Brain pericyte (primary cell): ENCODE measurements at regions not wholly inside any gene's neighbourhood (a gene's known extent, or its start where the extent isn't known, plus 50 kb on each side); places are given as distances from the start of the nearest gene placed in this dataset.
"Not testable (repeated sequence)": the region's sequence is repeated elsewhere in the genome, so short reads cannot be mapped to it uniquely, and the experiment has no call there.

ENCODE experiments used
- DNase-seq: peaks from one replicate; pipeline ENCODE4 v3.0.0-alpha.2; 2012; ENCODE audit warnings: low read depth, low spot score

DNA sequence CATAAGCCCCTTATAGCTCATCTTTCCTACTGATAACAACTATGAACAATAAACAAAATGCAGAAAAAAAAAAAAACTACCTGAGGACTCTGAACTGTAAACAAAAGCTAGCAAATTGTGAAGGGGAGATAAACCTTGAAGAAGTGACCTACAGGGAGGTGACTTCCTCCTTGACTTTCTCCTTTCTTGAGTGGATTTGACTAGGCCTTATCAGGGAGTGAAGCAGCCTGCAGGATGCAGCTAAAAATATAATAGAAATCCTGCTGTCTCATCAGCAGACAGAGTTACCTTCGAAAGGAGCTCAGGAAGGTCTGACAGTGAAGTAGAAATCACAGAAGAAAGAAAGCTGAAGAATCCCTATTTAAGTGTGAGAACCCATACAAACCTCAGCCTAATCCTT lies 322.0 kb upstream of the HTR1E start:
- DNase-seq = no peak

DNA sequence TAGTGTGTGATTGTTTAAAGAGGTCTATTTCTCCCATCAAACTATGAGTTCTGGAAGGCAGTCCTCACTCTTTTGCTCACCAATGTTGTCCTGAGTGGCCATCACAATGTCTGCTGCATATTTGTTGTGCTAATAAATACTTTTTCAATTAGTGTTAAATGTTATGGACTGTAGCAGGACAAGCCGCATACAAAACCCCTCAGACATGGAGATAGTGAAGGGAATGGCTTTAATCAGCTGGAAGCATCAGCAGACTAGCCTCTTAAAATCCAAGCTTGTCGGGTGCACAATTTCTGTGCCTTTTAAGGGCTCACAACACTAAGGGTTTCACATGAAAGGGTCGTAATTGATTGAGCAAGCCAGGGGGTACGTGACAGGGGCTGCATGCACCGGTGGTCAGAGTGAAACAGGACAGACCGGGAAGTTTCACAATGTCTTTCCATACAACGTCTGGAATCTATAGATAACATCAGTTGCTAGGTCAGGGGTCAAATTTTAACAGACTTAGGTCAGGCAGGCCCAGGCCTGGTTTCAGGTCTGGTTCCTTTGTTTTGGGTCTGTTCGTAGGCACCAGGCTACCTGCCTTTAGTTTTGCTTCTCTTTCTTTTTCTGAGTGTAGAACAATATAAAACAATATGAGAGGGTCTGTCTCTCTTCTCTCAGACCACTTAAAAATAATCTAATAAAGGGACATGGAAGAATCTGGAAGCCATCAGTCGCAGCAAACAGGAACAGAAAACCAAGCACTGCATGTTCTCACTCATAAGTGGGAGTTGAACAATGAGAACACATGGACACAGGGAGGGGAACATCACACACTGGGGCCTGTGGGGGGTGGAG lies 327.6 kb upstream of the HTR1E start:
- DNase-seq = no peak

DNA sequence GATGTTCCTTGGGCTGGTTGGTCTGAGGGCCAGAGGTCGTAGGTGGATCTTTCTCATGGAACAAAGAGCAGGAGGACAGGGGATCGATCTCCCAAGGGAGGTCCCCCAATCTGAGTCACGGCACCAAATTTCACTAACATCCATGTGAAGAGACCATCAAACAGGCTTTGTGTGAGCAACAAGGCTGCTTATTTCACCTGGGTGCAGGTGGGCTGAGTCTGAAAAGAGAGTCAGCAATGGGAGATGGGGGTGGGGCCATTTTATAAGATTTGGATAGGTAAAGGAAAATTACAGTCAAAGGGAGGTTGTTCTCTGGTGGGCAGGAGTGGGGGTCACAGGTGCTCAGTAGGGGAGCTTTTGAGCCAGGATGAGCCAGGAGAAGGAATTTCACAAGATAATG lies 334.0 kb upstream of the HTR1E start:
- not testable (repeated sequence) for DNase-seq

DNA sequence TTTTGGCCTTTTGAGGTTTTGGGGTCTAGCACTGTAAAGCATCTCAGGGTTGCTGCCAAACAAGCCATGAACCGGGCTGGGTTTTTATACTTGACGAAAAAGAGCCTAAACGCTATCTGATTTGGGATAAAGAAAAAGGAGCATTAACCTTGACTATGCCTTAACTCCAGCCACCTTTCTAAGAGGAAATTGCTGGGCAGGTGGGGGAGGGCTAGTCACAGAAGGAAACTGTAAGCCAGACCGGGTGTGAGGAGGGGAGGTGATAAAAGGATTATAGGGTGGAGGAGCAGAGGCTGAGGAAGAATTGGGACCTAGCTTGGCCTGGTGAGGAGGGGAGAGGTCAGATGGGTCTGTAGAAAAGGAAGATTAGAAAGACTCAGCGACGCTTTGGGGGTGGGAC lies 335.2 kb upstream of the HTR1E start:
- DNase-seq = not testable (repeated sequence)

DNA sequence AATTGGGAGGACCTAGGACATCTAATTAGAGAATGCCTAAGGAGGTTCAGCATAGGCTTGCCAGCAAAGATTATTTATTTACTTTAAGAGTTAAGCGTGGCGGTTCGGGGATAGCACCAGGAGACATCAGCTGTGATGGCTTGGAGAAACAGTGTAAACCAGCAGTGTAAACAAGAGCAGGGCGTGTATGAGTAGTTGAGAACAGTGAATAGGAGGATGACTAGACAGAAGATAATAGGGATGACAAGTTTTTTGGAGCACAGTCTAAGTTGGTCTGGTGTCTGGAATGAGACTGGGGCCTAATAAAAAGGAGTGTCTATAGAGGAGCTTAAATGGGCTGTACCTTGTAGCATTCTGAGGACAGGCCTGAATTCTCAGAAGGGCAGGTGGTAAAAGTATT lies 338.4 kb upstream of the HTR1E start:
- not testable (repeated sequence) for DNase-seq

DNA sequence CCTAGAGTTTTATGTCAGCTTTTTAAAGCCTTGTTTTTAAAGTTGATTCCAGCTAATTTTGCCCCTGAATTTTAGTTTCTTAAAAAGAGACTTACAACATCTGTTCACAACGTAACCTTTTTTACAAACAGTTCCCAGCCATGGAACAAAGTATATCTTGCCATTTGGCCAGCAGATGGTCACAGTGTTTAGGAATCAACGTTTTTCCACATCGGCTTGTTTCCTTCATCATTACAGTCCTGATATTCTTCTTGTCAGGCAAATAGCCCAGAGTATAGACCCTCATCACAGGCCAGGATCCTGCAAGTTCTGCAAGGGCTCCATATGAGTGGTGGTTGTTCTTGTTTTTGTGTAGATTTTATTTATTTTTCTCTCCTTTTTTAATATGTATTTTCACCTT lies 341.7 kb upstream of the HTR1E start:
- DNase-seq = no peak

DNA sequence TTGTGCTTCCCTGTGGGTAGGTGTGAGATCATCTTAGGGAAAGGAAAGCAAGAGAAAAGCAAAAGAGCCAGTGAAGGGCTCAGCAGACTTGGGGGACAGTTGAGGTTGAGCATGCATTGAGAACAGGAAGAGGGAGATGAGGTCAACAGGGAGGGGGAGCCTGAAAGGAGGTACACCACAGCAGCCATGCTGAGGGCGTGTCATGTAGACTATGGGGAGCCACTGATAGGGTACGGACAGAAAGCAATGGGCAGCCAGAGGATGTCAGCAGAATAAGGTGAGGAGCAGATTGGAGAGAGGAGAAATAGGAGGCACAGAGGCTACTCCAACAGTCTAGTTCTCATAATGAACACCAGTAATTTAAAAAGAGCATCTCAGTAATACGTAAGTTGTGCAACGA lies 351.1 kb upstream of the HTR1E start:
- no peak for DNase-seq

DNA sequence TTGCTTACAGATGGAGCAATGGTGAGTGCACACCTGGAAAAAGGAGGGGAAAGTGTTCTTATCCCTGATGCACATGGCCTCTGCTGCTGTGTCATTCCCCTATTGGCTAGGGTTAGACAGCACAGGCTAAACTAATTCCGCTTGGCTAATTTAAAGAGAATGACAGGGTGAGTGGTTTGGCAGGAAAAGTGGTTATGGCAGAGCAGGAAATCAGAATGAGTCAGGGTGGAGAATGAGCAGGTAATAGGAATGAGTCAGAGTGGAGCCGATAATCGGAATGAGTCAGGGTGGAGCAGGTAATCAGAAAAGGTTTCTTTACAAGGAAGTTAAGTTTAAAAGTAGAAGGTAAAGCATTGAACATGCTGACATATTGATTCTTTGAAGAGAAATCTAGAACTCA lies 355.5 kb upstream of the HTR1E start:
- DNase-seq = no peak

DNA sequence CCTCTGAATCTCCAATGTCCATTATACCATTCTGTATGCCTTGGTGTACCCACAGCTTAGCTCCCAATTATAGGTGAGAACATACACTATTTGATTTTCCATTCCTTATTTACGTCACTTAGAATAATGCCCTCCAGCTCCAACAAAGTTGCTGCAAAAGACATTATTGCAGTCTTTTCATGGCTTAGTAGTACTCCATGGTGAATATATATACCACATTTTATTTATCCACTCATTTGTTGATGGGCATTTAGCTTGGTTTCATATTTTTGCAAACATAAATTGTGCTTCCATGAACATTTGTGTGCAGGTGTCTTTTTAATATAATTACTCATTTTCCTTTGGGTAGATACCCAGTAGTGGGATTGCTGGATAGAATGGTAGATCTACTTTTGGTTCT lies 374.1 kb upstream of the HTR1E start:
- no peak for DNase-seq

DNA sequence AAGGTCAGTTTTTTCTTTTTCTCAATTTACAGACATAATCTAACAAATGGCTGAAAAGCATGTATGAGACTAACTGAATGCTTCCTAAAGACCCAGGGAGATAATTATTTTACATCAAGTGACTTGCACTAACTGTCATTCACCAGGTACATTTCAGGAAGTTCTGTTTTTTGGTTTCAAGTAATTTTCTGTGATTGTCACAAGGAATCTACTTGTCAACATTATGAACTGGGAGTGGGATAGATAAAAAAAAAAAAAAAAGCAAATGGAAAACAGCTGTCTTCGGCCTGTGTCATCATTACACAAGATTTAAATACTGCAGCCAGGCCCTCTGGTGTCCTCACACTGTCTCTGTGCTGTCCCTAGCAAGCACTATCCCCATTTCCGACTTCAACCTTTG lies 379.0 kb upstream of the HTR1E start:
- no peak for DNase-seq

DNA sequence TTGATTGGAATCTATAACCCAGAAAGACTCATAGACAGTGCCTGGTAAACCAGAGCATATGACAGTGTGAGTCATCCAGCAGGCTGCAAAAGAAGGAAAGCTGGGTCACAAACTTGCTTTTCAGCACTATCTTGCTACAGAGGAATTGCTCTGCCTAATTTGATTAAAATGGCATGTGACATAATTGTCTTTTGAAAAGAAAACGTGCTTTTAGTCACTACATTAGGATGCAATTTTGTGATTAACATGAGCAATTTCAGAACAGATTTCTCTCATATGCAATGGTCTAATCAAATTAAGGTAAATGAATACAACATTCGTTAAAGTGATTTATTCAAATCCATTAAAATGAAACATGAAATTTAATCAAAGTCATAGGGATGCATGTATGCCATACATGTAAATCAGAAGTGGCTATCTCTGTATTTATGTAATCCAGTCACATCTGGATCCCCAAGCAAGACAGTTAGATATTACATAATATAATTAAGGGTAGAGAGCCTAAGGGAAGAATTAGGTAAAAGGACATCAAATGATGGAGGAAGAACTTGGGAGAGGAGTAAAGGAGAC lies 400.0 kb upstream of the HTR1E start:
- DNase-seq = no peak

DNA sequence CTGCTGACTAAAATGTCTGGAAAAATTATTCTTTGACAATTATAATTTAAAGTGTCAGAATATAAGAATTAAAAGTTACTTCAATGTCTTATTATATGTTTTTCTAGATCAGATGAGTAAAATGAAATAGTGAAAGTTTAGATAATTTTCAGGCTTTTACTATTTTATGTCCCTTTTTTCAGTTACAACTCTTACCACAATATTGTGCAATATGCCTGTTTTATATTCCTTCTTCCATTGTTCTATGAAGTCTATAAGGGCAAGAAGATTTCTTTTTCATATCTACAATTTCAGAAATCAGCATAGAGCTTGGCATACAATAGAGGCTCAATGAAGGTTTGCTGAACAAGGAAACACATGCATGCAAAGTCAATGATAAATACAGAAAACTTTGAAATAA lies 401.2 kb upstream of the HTR1E start:
- DNase-seq = no peak

DNA sequence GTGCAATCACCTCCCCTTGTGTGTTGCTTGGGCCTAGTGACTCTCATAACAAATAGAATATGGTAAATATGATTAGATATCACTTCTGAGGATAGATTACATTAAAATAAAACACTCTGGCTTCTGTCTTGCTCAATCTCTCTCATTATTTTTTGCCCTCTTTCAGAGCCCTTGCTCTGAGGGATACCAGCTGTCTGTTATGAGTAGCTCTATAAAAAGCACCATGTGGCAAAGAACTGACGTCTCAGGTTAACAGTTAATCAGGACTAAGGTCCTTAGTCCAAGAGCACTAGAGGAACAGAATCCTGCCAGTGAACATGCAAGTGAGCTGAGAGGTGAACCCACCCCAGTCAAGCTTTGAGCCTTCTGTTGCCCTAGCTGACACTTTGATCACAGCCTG lies 402.2 kb upstream of the HTR1E start:
- no peak for DNase-seq

DNA sequence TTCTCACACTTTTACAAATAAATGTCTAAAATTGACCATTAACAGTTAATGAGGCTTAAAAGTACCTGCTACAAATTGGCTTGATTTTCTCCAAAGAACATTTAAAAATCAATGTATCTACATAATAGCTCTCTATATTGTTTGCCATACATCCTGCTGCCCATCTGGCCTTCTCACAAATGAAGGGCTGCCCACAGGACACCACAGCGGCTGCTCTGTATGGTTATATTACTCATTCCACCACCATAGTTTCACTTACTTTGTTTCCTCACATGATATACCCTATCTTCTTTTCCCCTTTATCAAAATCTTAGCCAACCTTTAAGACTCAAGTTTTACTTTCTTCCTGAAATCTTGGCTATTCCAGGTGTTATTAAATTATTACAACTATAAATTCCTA lies 407.7 kb upstream of the HTR1E start:
- no peak for DNase-seq

DNA sequence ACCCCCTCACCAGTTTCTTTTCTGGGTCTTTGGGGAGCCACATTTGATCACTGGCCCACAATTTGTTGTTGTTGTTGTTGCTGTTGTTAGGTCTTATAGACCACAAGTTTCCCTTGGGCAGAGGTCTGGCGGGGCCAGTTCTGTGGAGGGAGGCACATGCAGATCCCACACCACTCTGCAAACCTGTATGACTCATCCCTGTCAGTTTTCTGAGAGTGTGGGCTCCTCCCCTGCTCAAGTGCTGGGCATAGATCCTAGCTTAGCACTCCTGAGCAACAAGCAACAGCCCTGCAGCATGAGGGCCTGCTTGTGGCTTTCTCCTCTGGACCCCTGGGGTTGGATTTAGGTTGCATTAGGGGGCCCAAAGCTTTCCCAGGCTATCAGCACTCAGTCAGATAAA lies 411.1 kb upstream of the HTR1E start:
- DNase-seq = no peak

DNA sequence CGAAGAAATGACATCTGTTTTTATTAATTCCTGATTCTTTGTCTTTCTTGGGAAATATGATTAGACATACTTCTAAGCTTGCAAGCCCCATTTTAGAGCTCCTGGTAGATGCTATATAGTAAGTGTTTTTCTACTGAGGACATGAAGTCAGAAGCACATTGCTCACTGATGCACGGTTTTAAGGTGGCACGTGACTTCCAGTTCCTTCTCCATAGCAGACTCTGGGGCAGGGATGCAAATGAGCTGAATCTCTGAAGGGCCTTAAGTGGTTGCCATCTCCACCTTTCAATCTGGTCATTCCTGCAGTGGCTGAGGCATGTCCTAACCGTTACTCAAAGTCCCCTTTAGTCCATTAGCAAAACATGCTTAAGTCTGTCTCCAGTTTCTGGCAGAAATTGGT lies 421.2 kb upstream of the HTR1E start:
- no peak for DNase-seq

DNA sequence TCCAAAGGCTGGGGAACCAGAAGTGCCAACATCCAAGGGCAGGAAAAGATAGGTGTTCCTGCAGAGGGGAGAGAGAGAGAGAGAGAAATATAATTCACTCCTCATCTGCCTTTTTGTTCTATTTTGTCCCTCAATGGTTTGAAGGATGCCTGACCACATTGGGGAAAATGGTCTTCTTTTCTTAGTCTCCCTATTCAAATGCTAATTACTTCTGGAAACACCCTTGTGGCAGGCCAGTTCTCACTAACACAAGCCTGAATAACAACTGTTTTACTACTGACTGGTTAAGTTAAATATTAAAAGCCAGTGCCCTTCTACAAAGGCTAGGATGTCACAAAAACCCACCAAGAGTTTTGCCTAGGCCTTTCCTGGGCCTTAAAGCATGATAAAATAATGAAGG lies 425.4 kb upstream of the HTR1E start:
- no peak for DNase-seq

DNA sequence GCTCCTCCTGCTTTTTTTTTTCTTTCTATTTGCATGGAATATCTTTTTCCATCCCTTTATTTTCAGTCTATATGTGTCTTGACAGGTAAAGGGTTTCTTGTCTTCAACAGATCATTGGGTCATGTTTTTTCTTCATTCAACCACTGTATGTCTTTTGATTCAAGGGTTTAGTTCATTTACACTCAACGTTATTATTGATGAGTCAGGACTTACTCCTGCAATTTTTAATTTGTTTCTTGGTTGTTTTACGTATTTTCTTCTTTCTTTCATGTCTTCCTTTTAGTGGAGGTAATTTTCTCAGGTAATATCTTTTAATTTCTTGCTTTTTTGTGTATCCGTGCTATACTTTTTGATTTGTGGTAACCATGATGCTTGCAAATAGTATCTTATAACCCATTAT lies 429.1 kb upstream of the HTR1E start:
- DNase-seq = no peak

DNA sequence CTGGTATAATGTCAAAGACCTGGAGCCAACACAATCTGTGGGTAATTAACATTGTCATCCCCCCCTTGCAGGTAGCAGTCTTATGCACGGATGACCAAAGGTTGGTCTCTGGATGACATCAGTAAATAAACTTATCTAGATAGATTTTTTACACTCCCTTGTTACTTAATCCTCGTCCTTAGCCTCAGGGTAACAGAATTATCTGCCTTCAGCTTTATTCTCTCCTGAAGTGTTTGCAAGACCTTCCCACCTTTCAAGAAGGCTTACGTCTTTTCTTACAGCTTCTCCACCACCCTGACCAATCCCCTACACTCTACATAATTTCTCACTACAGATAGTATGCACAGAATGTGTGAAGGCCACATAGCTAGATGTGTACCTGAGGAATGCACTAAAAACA lies 434.8 kb upstream of the HTR1E start:
- DNase-seq = no peak

DNA sequence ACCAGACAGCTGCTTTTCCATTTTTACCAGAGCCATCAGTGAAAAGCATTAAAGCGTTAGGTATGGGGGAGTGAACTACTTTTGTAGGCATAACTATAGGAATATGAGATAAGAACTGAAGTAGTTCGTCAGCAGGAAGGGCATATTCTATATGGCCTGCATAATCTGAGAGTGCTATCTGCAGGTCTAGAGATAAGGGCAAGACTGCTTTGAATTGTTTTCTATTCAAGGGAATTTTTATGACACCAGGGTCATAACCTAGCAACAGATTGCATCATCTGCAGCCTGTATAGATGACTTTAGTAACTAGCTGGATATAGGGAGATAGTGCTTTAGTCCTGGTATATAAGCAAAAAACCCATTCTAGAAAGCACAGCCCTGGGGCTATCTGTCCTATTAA lies 437.3 kb upstream of the HTR1E start:
- DNase-seq = no peak

DNA sequence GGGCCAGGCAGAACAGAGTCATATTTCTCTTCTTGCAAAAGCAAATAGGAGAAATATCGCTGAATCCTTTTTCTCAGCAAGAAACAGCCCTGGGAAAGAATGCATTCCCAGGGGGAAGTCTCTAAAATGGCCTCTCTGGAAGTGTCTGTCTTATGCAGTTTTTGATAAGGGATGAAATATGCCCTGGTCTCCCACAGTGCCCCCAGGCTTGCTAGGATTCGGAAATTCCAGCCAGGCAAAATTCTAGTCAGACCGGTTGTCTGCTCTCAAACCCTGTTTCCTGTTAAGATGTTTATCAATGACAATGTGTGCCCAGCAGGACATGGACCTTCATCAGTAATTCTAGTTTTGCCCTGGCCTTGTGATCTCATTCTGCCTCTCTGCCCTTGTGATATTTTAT lies 448.3 kb upstream of the HTR1E start:
- DNase-seq = not testable (repeated sequence)

DNA sequence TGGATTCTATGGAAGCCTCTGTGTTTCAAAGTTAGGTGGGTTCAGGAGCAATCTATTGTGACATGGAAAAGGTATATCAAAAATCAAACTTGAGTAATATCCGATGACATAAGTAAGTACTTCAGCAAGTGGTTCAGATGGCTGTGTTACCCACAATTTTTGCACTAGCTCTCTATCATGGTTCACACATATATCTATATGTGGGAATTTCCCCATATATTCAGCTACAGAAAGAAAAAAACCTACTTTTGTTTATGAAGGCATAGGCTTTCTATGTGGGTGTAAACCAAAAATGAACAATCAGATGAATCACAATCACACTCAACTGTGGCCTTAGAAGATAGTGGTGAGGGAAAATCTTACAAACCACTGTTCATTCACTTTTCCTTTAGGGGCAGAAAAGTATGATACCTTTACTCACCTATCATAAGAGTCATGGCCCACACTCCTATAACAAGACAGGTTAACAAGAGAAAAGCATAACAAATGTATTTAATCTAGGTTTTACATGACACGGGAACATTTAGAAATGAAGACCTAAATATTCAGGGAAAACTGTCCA lies 449.6 kb upstream of the HTR1E start:
- no peak for DNase-seq

DNA sequence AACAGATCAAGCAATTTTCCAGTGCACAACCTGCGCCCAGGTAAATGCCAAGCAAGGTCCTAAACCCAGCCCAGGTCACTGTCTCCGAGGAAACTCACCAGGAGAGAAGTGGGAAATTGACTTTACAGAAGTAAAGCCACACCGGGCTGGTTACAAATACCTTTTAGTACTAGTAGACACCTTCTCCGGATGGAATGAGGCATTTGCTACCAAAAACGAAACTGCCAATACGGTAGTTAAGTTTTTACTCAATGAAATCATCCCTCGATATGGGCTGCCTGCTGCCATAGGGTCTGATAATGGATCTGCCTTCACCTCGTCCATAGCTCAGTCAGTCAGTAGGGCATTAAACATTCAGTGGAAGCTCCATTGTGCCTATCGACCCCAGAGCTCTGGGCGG lies 459.0 kb upstream of the HTR1E start:
- DNase-seq = not testable (repeated sequence)
